Right ventricle myocardium superior (tissue), 1 donor: ENCODE measurements at regions not wholly inside any gene's neighbourhood (a gene's known extent, or its start where the extent isn't known, plus 50 kb on each side); places are given as distances from the start of the nearest gene placed in this dataset.

ENCODE experiments used
- ATAC-seq: fragments of 200-7000 bp; cut with Tn5 transposase; one replicate; pipeline ENCODE4 v1.9.1; 2020; ENCODE audit warnings: mild to moderate bottlenecking; ENCODE audit not compliant: poor library complexity
- DNase-seq: peaks from one replicate; pipeline ENCODE4 v3.0.0-alpha.2; 2020
- intact Hi-C: fragments of 100-400 bp; cut with DNase I; formaldehyde crosslinking; loops from one replicate; pipeline ENCODE4 v1.11.2; 2022
- donor health status: DM: no; HTN: yes; CAD: no; lungs with severe emphysema.

DNA sequence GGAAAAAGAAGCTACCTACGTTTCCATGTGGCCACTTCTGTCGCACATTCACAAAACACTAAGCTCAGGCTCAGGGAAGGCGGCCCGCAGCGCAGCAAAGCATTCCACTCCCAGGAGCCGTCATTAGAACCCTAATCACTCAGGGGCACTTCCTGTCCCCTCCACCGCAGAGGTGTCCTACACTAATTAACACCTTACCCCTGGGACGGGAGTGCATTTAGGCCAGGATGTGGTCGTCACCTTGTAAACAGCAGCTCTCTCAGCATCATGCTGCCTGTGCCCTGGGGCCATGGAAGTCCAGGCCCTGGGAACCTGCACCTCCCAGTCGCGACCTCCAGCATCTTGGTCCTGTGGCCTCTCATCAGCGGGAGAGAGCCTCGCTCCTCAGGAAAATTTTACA is 359.8 kb upstream of the SALL3 start:
- intact Hi-C loops, result loop anchor here (10.0 kb wide), 1 partner anchor 55 kb away; no protein-coding TSS in a partner anchor

DNA sequence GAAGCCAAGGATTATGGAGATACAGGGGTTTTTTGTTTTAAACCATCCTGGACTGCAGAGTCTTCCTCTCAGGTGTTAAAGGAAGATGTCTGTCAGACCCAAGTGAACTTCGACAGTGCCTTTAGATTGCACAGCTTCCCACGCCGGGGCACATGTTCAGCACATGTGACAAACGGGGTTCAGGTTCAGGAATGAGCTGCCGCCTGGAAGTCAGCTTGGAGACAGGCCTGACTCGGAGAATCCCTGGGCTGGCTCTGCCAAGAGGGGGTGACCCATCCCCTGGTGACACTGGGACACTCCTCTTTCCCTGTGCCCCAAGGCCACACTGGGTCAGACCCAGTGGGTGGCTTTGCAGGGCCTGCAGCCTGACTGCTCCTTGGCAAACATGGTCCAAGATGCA is 359.3 kb upstream of the SALL3 start:
- no peak for ATAC-seq
- no peak for DNase-seq
- intact Hi-C loops, result no loop called here

More for the DNA sequence above, 359.8 kb upstream of the SALL3 start:
- ATAC-seq (no peak), DNase-seq (no peak)

DNA sequence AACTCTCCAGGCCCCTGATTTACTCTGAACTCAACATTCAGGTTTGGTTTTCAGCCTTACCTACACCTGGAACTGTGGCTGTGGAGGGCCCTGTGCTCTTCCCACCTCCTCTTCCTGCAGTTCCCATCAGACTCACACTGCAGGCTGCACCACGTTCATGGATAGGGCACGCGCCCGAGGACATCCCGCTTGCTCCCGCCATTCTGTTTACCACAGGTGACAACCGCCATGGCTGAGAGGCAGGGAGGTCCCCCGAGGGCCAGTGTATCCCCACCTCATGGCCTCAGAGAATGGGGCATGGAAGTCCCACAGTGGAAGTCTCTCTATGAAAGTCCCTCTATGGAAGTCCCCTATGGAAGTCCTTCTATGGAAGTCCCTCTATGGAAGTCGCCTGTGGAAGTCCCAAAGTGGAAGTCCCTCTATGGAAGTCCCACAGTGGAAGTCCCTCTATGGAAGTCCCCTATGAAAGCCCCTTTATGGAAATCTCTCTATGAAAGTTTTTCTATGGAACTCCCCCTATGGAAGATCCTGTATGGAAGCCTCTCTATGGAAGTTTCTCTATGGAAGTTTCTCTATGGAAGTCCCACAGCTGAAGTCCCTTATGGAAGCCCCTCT is 358.4 kb upstream of the SALL3 start:
- DNase-seq (no peak), ATAC-seq (no peak)
- intact Hi-C loops, result no loop called here

DNA sequence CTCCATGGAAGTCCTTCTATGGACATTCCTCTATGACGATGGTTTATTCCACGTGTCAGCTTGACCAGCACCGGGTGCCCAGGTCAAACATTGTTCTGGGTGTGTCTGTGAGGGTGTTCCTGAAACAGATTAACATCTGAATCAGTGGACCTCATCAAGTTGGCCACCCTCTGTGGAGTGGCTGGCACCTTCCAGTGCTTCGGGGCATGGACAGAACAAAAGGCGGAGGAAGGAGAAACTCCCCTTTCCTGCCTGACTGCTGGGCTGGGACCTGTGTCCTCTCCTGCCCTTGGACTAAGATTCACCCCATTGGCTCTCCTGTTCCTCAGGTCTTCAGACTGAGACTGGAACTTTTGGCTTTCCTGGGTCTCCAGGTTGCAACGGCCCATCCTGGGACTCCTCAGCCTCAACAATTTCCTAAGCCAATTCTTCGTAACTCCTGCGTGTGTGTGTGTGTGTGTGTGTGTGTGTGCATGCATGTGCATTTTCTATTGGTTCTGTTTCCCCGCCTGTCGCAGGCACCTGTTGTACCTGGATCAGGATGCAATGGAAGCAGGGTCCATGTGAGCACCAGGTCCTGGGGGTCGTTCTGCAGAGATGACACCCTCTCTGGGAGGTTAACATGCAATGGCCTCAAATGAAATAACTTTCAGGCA is 357.2 kb upstream of the SALL3 start:
- no peak for ATAC-seq
- intact Hi-C loops, result no loop called here
- no peak for DNase-seq

DNA sequence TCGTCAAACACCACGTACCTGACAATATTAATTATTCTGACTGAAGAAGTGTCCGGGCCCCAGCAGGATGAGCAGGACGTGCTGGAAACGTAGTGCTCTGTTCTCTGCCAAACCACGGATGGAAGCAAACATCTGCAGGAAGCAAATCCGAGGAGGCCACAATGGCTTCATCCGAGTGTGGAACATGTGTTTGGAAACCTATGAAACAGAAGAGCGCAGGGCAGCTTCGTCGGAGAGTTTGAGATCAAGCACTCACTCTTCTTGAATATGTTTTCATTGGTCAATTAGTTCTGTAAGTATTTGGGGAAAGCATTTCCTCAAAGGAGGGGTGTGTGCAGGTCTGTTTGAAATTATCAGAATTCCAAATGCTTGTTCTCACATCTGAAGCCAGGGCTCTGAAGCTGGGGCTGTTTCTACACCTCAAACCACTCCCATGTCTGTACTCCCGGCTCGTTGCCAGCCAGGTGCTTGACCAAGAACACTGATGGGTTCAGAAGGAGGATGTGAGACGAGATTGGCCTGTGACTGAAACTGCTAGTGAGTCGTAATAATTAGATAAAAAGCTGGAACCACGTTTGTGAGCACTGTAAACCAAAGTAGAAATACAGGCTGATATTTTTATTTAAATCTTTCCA is 356.6 kb upstream of the SALL3 start:
- DNase-seq (no peak), ATAC-seq (no peak)
- intact Hi-C loops, result no loop called here

DNA sequence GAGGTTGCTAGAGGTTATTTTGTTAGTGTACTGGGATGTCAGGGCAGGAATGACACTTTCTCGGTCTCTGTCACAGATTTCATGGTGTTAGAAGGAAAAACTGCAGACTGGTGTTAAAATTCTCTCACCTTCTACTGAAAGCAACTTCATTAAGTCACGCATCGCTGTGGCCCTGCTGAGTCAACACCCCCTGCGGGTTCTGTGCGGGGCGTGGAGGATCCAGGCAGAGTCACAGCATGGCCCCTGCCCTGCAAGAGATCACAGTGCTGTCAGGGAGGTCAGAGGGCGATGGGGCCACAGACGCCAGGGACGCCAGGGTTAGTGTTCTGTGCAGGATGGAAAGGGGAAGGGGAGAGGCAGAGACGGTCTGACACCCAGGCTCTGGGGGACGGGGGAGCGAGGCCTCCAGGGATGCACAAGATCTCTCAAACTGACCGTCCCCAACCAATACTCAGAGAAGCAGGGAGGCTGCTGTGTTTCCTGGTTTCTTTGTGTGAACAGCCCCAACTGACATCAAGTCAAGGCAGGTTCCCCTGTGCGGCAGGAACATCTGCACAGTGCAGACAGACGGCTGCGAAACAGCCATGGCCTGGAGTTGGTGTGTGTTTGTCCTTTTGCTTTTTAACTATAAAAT is 354.9 kb upstream of the SALL3 start:
- no peak for ATAC-seq
- intact Hi-C loops, result no loop called here
- no peak for DNase-seq

DNA sequence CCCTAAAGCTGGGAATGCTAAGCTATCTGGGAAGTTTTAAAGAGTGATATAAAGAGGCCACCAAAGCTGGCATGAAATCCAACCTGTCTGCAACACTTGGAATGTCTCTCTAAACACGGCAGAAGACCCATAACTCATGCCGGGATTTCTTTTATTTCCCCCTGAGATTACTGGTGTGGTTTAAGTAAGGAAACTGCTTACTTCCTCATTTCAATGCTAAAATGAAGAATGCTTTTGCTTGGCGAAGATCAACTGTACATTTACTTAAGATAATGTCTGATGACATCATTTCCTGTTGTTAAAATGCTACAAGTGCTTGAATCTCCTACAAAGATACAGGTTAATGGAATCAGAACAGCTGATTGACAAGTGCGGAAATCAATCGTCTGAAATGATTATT is 353.8 kb upstream of the SALL3 start:
- intact Hi-C loops, result no loop called here
- DNase-seq, result no peak
- no peak for ATAC-seq

DNA sequence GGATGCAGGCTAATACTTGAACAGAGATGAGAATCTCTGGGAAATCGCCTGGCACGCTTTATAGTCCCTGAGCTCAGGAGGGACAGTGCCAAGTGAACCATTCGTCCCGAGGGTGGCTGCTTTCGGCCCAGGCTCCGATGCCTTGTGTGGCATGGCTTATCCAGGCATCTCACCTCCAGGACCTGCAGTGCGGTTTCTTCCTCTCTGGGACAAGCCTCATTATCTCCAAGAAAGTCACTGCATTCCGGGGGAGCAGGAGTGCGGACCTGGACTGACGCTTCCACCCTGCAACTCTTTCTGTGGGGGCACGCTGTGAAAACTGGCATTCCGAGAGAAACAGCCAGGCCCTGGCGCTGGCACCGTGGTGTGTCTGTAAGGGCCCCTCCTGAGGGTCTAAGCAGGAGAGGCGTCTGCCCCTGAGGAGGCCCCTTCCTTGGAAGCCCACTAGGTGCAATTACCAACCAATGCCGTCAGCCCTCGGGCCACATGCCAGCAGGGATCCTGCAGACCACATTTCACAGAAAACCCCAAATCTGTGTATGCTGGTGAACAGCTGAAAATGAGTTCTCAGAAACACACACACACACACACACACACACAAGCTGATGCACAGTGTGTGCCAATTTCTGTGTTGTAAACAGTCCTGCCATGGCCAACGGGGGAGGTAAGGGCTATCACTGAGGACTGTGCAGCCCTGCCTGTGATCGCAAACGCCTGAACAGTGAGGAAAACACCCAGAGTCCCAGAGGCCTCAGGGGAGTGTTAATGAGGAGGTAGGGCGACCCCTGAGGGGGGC is 351.9 kb upstream of the SALL3 start:
- intact Hi-C loops, result no loop called here
- no peak for ATAC-seq
- no peak for DNase-seq

DNA sequence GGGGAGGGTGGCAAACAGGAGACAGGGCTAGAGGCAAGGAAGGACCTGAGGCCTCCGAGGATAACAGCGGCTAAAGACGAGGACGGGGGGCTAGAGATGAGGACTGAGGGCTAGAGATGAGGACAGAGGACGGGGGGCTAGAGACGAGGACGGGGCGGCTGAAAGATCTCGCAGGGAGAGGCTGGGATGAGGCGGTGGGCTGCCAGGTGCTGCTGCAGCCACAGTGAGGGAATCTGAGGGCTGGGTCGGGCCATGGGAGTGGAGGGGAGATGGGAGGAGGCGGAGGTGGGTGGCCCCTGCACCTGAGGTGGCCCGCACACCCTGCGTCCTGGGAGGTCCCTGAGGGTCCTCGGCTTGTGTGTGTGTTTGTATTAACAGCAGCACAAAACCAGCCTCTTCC is 350.2 kb upstream of the SALL3 start:
- no peak for ATAC-seq
- no peak for DNase-seq
- intact Hi-C loops, result no loop called here

DNA sequence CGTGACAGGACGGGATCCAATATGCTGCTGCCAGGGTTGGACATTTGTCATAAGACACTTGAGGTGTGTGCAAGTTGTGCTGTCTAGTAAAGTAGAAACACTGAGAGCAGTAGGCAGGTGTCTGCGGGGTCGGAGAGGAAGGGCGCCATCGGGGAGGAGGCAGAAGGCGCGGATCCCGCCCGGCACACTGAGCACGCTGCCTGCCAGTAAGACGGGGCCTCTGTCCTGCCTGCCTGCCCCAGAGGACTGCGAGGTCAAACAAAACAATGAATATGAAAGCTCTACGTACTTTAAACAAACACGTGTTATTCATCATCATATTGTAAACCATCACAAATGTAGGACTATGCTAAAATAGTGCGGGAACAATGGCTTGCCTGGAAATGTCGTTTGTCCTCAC is 349.3 kb upstream of the SALL3 start:
- ATAC-seq, result no peak
- intact Hi-C loops, result no loop called here
- no peak for DNase-seq

DNA sequence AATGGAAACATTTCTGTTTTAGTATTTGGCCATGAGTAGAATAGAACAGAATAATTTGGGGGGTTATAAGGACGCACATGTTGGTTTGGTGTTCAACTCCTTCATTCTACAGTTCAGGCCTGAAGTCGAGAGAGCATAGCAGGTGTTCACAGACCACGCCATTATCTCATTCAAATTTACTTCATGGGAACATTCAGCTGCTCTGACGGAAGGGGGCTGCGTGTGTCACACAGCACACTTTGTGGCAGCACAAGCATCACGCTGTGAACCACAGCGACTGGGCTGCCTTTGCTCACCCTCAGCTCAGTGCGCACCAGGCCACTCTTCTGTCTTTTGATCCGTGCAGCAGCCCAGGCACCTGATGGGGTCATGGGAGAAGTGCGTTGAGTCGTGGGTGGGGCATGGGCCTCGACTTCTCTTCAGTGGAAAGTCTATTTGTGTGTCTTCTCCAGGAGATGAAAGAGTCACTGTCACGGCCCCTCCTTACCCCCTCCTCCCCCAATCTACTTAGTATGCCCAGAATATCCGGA is 348.6 kb upstream of the SALL3 start:
- intact Hi-C loops, result no loop called here
- no peak for ATAC-seq

DNA sequence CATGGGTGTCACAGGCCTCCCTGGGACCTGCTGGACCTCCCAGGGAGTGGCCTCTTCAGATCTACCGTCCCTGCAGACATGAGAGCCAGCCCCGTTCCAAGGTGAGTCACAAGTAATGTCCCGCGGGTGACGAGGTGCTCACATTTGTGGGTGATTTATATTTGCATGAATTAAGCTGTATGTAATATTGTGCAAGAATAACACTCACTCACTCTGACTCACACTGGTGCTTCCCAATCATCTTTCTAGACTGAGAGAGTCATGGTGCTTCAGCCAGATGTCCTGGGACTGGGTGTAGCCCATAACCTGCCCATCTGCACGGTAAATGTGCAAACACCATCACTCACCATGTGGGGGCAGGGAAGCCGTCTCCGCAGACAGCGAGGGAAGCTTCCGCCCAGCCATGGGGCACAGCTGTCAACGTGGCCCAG is 347.5 kb upstream of the SALL3 start:
- DNase-seq, result no peak

More for the DNA sequence above, 348.6 kb upstream of the SALL3 start:
- no peak for DNase-seq

DNA sequence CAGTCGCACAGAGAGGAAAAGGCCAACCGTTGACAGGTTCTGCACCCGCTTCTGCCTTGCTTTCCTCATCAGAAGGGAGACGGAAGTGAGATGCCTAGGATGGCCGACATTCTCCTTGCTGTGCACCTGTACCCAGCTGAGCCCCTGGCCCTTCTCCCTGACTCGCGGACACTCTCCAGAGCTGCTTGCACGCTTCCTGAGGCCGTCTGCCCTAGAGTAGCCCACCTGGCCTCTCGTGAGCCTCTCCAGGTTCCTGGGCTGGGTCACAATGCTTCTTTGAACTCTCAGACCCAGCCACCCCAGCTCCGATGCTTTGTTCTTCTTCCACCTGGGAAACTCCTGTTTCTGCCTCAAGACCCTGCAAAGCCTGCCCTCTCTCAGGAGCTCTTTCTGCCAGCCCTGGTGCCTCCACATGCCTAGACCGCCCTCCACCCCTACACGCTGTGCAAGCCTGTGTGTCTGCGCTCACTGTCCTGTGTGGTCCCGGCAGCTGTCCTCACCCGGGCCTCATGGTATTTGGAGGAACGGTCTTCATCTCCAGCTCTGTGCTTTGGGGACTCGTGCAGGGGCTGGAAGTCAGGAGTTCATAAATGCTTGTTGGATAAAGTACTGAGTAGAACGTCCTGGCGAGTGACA is 345.4 kb upstream of the SALL3 start:
- intact Hi-C loops, result no loop called here
- no peak for DNase-seq
- no peak for ATAC-seq

More for the DNA sequence above, 347.5 kb upstream of the SALL3 start:
- no peak for ATAC-seq
- intact Hi-C loops, result no loop called here

DNA sequence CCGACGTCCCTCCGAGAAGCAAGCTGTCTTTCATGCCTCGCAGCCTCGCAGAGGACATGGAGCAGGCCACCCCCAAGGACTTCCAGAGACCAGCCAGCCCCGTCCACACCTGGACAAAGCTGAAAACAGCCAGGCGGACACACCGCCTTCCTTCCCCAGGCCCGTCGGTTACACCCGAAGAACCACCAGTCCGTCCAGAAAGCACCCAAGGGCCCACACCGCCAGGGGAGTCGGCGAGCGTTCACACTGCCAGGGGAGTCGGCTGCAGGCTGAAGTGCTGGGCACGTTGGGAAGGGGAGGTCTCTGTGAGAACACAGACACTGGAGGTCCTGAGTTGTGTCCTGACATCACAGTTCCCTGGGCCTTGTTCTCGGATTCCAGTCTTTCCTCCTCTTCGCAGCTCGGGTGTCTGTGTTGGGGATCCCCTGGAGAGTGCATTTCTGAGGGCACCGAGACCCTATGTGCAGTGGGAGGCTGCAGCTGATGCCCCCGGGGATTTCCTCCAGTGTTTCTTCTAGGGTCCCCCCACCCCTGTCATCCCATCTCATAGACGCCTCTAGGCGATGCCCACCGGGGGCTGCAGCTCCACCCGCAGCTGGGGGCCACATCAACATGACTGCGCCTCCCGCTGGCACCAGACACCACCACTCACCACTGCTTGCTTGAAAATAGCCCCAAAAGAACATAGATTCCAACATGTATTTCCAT is 344.4 kb upstream of the SALL3 start:
- no peak for DNase-seq
- ATAC-seq, result no peak
- intact Hi-C loops, result no loop called here

DNA sequence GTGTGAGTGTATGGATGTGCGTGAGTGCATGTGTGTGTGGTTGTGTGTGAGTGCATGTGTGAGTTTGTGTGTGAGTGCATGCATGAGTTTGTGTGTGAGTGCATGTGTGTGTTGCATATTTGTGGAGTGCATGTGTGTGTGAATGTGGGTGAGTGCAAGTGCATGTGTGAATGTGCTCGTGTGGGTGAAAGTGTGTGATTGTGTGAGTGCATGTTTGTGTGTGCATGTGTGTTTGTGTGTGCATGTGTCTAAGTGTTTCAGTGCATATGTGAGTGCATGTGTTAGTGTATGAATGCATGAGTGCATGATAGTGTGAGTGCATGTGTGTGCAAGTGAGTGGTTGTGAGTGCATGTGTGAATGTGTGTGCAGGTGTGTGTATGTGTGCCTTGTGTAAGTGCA is 343.4 kb upstream of the SALL3 start:
- intact Hi-C loops, result no loop called here
- DNase-seq (no peak), ATAC-seq (no peak)

DNA sequence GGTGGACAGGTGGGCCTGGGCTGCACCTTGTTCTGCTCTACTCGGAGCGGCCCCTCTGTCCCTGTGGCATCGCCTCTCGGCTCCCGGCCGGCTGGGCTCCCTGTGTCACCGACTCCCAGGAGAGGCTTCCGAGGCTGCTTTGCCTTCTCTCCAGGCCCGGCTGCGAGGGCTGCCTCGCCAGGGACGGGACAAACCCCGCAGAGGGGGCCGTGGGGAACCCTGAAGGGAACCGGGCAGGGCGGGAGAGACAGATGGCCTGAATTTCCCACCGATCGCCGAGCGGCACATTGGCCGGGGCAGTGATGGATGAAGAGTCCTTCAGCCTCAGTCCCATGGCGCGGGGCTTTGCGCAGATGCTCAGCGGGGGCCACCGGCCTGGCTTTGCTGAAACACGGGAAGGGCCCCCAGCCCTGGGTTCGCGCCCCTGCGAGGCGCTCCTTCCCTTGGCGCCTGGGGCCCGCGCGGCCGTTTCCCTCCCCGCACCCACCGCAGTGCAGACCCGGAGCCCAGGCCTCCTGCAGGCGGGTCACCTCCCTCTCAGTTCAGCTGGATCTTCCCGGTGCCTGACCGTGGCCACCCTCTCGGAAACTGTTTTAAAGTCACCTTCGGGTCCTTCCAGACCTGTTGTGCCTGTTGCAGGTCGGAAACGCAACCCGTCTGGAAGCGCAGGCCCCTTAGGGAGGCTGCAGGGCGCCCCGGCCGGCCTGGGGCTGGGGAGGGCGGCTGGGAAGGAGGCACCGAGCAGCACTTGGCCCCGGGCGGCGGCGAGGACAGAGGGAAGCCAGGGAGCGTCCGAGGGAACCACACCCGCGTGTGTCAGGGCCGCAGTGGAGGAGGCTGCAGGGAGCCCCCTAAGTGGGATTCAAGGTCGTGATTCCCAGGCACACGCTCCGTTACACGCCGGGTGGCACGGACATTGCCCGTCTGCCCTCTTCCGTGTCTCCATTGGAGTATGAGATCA is 341.9 kb upstream of the SALL3 start:
- DNase-seq, result no peak
- intact Hi-C loops, result no loop called here
- no peak for ATAC-seq
